Stomach smooth muscle (tissue), 2 donors: ENCODE measurements at regions not wholly inside any gene's neighbourhood (a gene's known extent, or its start where the extent isn't known, plus 50 kb on each side); places are given as distances from the start of the nearest gene placed in this dataset.

ENCODE experiments used
- H3K27ac ChIP-seq: one replicate; pipeline ENCODE4 v1.7.0; 2013; ENCODE audit warnings: mild to moderate bottlenecking, low read length, inconsistent platforms
- H3K27me3 ChIP-seq, 2 donors: one replicate each; pipeline ENCODE4 v1.7.0; 2013; ENCODE audit warnings: low read length in 2 of 2; ENCODE audit not compliant: insufficient read depth in 2 of 2, control insufficient read depth in 1 of 2
- H3K36me3 ChIP-seq, 2 donors: one replicate each; pipeline ENCODE4 v1.7.0; 2013; ENCODE audit warnings: low read length in 2 of 2; ENCODE audit not compliant: control insufficient read depth in 2 of 2, insufficient read depth in 2 of 2
- H3K4me1 ChIP-seq: one replicate; pipeline ENCODE4 v1.7.0; 2013; ENCODE audit warnings: low read length; ENCODE audit not compliant: control insufficient read depth, insufficient read depth
- H3K4me3 ChIP-seq, 2 donors: one replicate each; pipeline ENCODE4 v1.7.0; 2013; ENCODE audit warnings: low read length in 2 of 2
- H3K9ac ChIP-seq, 2 donors: one replicate each; pipeline ENCODE4 v1.7.0; 2013; ENCODE audit warnings: low read length in 2 of 2, mild to moderate bottlenecking in 1 of 2
- H3K9me3 ChIP-seq, 2 donors: one replicate each; pipeline ENCODE4 v1.7.0; 2013; ENCODE audit warnings: low read length in 2 of 2; ENCODE audit not compliant: control insufficient read depth in 2 of 2
- donor health status: healthy.
- donor health status: Pancreatic carcinoma.

GRCh38 chr10:113463777-113464176, 89.1 kb upstream of the HABP2 start:
- Histone ChIP-seq H3K27me3 (no peaks in the 10 kb centered on the region), H3K4me1 (no peaks in the 10 kb centered on the region), H3K9me3 (no peaks in the 10 kb centered on the region), H3K27ac (no peak overlapping the region), H3K36me3 (no peaks in the 10 kb centered on the region), H3K4me3 (no peak overlapping the region), H3K9ac (no peak overlapping the region)

GRCh38 chr10:113469796-113470195, 83.1 kb upstream of the HABP2 start:
- Histone ChIP-seq H3K27me3 (no peaks in the 10 kb centered on the region), H3K36me3 (no peaks in the 10 kb centered on the region), H3K27ac (no peak overlapping the region), H3K9ac (no peak overlapping the region), H3K4me1 (peaks cover 1% of the 10 kb centered on the region), H3K4me3 (no peak overlapping the region), H3K9me3 (no peaks in the 10 kb centered on the region)

DNA sequence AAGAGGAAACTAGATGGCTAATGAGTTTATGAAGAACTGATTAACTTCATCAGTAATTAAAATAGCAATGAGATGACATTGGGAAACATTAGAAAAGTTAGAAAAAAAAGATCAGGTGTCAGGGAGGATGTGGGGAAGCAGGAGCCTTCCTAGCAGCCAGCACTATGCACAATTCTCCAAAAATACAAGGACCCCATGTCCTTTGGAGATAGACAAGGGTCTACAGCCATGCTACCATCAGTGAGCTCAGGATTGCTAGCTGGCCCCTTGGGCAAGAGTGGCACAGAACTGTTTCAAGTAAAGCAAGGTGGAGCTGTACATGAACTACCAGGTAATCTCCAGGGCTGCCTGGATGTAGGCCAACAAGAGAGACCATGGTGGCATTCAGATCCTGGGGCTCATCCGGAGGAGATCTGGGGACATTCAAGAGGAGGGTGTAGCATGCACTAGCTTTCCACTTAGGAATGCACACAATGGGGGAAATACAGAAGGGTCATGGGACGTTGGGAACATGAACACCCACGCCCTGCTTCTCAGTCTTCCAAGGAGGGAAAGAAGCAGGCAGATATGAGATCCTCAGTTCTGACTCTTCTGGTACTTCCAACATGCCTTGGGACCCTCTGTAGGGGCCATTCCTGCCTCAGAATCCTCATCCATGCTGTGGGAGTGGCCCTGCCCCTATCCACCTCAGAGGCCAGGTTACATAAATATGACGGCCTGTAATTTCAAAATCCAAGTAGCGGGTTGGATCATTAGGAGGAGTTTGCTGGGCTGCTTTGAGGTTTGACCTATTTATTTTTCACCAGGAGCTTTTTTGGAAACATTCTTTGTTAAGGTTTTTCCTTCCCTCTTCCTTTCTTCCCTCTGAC, 82.2 kb upstream of the HABP2 start:
- H3K27me3 ChIP-seq, result no peaks in the 10 kb centered on the region
- no peak overlapping the region for H3K4me3 ChIP-seq

GRCh38 chr10:113471241-113471996, 81.4 kb upstream of the HABP2 start:
- H3K4me1 ChIP-seq, result peaks cover 14% of the 10 kb centered on the region
- no peak overlapping the region for H3K27ac ChIP-seq
- no peak overlapping the region for H3K4me3 ChIP-seq
- no peaks in the 10 kb centered on the region for H3K36me3 ChIP-seq
- no peak overlapping the region for H3K9ac ChIP-seq
- no peaks in the 10 kb centered on the region for H3K27me3 ChIP-seq
- H3K9me3 ChIP-seq, result no peaks in the 10 kb centered on the region

More for the DNA sequence above, 82.2 kb upstream of the HABP2 start:
- H3K9me3 ChIP-seq, result no peaks in the 10 kb centered on the region
- H3K4me1 ChIP-seq, result peaks cover 9% of the 10 kb centered on the region
- no peak overlapping the region for H3K27ac ChIP-seq
- H3K9ac ChIP-seq, result no peak overlapping the region
- no peaks in the 10 kb centered on the region for H3K36me3 ChIP-seq

DNA sequence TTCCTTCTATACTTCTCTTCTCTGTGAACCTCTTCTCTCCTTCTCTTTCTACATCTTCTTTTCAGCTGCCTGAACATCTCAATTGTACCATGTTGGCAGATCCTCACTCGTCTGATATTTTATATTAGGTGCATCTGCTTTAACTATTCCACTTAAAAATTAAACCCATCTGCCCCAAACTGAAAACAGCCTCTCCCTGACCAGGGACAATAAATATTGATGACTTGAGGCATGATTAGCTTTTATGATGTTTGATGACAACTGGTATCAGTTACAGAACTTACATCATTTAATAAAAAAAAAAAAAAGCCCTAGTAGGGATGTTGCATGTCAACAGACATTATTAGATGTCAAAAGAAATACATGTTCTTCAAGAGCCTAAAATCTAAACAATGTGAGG, 79.8 kb upstream of the HABP2 start:
- Histone ChIP-seq H3K4me1 (peaks cover 18% of the 10 kb centered on the region), H3K9me3 (no peaks in the 10 kb centered on the region), H3K27ac (no peak overlapping the region), H3K4me3 (no peak overlapping the region), H3K36me3 (no peaks in the 10 kb centered on the region), H3K9ac (no peak overlapping the region), H3K27me3 (no peaks in the 10 kb centered on the region)

GRCh38 chr10:113473851-113474250, 79.0 kb upstream of the HABP2 start:
- no peaks in the 10 kb centered on the region for H3K27me3 ChIP-seq

GRCh38 chr10:113474752-113475151, 78.1 kb upstream of the HABP2 start:
- Histone ChIP-seq H3K27me3 (no peaks in the 10 kb centered on the region), H3K27ac (no peak overlapping the region), H3K4me3 (no peak overlapping the region), H3K9ac (no peak overlapping the region), H3K36me3 (no peaks in the 10 kb centered on the region), H3K4me1 (peaks cover 18% of the 10 kb centered on the region), H3K9me3 (peaks cover 0 to 10% of the 10 kb centered on the region in 2 donors)

More at GRCh38 chr10:113473851-113474250, 79.0 kb upstream of the HABP2 start:
- no peak overlapping the region for H3K4me3 ChIP-seq
- peaks cover 18% of the 10 kb centered on the region for H3K4me1 ChIP-seq
- H3K9me3 ChIP-seq, result peaks cover 0 to 3% of the 10 kb centered on the region in 2 donors
- H3K27ac ChIP-seq, result no peak overlapping the region
- H3K36me3 ChIP-seq, result no peaks in the 10 kb centered on the region
- H3K9ac ChIP-seq, result no peak overlapping the region

DNA sequence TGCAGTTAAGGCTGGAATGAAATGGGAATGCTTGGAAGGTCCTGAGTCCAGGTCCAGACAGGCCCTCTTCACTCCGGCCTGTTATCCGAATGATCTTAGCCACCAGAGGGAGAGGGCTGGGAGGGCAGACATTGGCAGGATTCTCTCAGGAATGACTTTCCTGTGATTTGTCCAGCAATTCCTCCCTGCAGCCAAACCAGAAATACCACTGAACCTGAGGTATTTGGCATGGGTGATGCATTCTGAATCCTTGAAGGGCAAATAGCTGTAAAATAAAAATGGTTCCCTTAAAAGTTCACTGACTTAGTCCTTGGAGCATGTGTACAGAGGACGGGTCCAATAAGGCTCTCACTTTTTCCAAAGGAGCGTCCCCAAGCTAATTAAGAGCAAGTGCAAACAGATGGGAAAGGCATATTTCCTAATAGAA, 77.5 kb upstream of the HABP2 start:
- Histone ChIP-seq H3K9me3 (peaks cover 0 to 12% of the 10 kb centered on the region in 2 donors), H3K4me3 (no peak overlapping the region), H3K27ac (no peak overlapping the region), H3K4me1 (peaks cover 18% of the 10 kb centered on the region), H3K9ac (no peak overlapping the region), H3K36me3 (no peaks in the 10 kb centered on the region), H3K27me3 (no peaks in the 10 kb centered on the region)

DNA sequence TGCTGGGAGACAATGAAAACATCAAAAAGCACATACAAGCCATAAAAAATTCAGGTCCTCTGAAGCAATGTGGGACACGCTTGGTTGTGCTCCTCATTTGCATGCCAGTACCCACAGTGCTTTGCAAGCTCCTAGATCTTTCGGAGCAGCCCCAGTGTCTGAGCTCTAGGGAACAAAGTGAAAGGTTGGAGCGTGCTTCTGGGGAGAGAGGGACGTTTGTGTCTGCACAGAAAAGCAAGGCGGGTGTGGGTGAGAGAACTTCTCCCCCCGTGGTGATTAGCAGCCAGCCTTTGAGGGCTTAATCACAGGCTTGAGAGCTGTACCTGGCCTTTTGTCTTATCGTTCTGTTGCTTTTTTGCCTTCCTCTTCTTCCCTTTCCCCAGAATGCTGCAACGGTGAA, 76.7 kb upstream of the HABP2 start:
- Histone ChIP-seq H3K27ac (no peak overlapping the region), H3K27me3 (no peaks in the 10 kb centered on the region), H3K4me1 (peaks cover 18% of the 10 kb centered on the region)

DNA sequence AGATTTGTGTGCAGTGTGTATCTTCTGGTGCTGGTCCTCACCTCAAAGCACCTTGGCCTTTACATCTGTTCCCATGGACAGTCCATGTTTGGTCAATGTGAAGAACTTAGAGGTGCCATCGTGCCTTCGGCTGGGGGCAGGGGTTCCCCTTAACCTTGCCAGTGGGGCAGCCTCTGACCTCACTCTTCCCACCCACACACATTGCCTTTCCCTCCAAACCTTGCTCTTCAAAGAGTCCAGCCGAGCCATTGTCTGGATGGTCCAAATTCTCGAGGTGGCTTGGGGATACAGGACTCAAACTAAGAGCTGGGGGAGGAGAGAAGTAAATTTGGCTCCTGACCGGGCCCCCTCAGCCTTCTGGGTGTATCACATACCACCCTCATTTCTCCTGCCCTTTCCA, 76.2 kb upstream of the HABP2 start:
- H3K27me3 ChIP-seq, result no peaks in the 10 kb centered on the region
- no peak overlapping the region for H3K4me3 ChIP-seq
- no peak overlapping the region for H3K27ac ChIP-seq
- H3K9me3 ChIP-seq, result peaks cover 0 to 12% of the 10 kb centered on the region in 2 donors
- H3K9ac ChIP-seq, result no peak overlapping the region
- H3K36me3 ChIP-seq, result no peaks in the 10 kb centered on the region
- peaks cover 18% of the 10 kb centered on the region for H3K4me1 ChIP-seq

More for the DNA sequence above, 76.7 kb upstream of the HABP2 start:
- peaks cover 0 to 12% of the 10 kb centered on the region in 2 donors for H3K9me3 ChIP-seq
- H3K36me3 ChIP-seq, result no peaks in the 10 kb centered on the region
- no peak overlapping the region for H3K4me3 ChIP-seq
- H3K9ac ChIP-seq, result no peak overlapping the region
